ENCODE measurements at regions not wholly inside any gene's neighbourhood (a gene's known extent, or its start where the extent isn't known, plus 50 kb on each side); places are given as distances from the start of the nearest gene placed in this dataset.

- TF ChIP-seq POLR2A (IDR thresholded peaks at IDR 0.05; ENCODE audit: low read depth, low read length) = no peak
- no peak for TF ChIP-seq POLR2AphosphoS5 (IDR thresholded peaks at IDR 0.05; ENCODE audit: low read depth, low read length)
These were observed 211.8 kb downstream of the DACT1 start for GRCh38 chr14:58849601-58850000.
